BJ (cell line): ENCODE measurements at regions not wholly inside any gene's neighbourhood (a gene's known extent, or its start where the extent isn't known, plus 50 kb on each side); places are given as distances from the start of the nearest gene placed in this dataset.

Experiments used
- CTCF ChIA-PET: fragments of 350-600 bp; formaldehyde crosslinking; extraction: SDS; loops from one replicate; lab custom pipeline; 2021; ENCODE audit warnings: antibody characterized with exemption, inconsistent platforms; lab: Yijun Ruan, JAX
- POLR2A ChIA-PET: fragments of 300-600 bp; sonication (Branson Sonifier 250); formaldehyde crosslinking; extraction: SDS; loops from one replicate; lab custom pipeline; 2021; ENCODE audit warnings: antibody characterized with exemption; lab: Charles Lee
- DNase-seq: peaks from one replicate; pipeline ENCODE4 v3.0.0-alpha.2; 2011; ENCODE audit warnings: low read depth
- H3K27me3 ChIP-seq: 2 replicates; pipeline ENCODE4 v1.6.0; 2011; ENCODE audit warnings: low read length; ENCODE audit not compliant: control insufficient read depth, insufficient read depth
- H3K36me3 ChIP-seq: 2 replicates; pipeline ENCODE4 v1.5.1; 2011; ENCODE audit warnings: low read length; ENCODE audit not compliant: control insufficient read depth, insufficient read depth
- H3K4me3 ChIP-seq: 2 replicates; pipeline ENCODE4 v1.5.1; 2011; ENCODE audit warnings: low read depth, mild to moderate bottlenecking, control low read depth, low read length
- TF ChIP-seq, protein P1 (sequence below): IDR thresholded peaks from 2 replicates; pipeline ENCODE4 v1.5.1; 2011; ENCODE audit warnings: low read depth, mild to moderate bottlenecking, control low read depth, inconsistent platforms, low read length, moderate library complexity; ENCODE audit not compliant: insufficient read depth

DNA sequence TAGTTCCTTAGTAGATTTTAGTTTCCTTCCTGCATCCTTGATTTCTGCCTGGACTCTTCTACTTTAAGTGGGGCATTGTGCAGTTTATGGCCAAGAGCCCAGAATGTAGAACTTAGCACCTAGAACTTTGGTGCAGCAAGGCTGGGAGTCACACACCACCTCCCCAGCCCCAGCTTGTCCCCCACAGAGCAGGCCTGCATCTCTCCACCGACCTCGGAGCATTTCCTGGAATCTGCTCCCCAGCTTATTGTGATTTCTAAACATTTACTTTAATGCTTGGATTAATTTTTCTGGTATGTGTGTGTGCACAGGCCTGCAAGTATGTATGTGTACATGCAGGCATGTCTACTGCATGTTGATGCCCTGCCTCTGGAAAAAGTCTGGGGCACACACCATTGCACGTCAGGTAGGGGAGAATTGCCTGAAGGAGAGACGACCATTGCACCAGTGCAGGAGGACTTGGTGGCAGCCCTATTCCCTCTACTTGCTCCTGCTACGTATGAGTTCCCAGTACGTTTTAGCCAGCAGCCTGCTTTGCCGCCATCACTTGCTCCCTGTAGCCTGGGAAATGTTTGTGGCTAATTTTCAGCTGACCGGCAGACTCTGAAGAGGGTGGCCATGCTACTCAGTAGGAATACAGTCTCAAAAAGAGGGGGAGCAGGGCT is 419.9 kb upstream of the HS6ST1 start:
- TF ChIP-seq, protein P1, sequence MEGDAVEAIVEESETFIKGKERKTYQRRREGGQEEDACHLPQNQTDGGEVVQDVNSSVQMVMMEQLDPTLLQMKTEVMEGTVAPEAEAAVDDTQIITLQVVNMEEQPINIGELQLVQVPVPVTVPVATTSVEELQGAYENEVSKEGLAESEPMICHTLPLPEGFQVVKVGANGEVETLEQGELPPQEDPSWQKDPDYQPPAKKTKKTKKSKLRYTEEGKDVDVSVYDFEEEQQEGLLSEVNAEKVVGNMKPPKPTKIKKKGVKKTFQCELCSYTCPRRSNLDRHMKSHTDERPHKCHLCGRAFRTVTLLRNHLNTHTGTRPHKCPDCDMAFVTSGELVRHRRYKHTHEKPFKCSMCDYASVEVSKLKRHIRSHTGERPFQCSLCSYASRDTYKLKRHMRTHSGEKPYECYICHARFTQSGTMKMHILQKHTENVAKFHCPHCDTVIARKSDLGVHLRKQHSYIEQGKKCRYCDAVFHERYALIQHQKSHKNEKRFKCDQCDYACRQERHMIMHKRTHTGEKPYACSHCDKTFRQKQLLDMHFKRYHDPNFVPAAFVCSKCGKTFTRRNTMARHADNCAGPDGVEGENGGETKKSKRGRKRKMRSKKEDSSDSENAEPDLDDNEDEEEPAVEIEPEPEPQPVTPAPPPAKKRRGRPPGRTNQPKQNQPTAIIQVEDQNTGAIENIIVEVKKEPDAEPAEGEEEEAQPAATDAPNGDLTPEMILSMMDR, result no peak
- ChIA-PET CTCF (interaction anchor here (0.6 to 2.1 kb wide), 6 partner anchors 10 to 212 kb away, joined by 3 to 8 read pairs (median 4); no protein-coding TSS in a partner anchor), POLR2A (no interaction called here)
- no peak overlapping the region for H3K4me3 ChIP-seq
- no peak for DNase-seq
- 0 out of 2 replicates have a peak, but pooled peaks cover 3% of the 10 kb centered on the region for H3K27me3 ChIP-seq
- no peaks in the 10 kb centered on the region for H3K36me3 ChIP-seq

GRCh38 chr2:128742467-128742866 is 423.8 kb upstream of the HS6ST1 start:
- TF ChIP-seq, protein P1, result no peak
- CTCF ChIA-PET, result no interaction called here
- DNase-seq, result no peak
- POLR2A ChIA-PET, result no interaction called here
- H3K36me3 ChIP-seq, result no peaks in the 10 kb centered on the region
- no peak overlapping the region for H3K4me3 ChIP-seq
- H3K27me3 ChIP-seq, result 0 out of 2 replicates have a peak, but pooled peaks cover 3% of the 10 kb centered on the region

GRCh38 chr2:128745946-128746345 is 427.3 kb upstream of the HS6ST1 start:
- Histone ChIP-seq H3K4me3 (no peak overlapping the region), H3K27me3 (no peaks in the 10 kb centered on the region), H3K36me3 (no peaks in the 10 kb centered on the region)
- ChIA-PET POLR2A (no interaction called here), CTCF (interaction anchor here (0.7 to 3.8 kb wide), 4 partner anchors 9 to 865 kb away, joined by 3 to 19 read pairs (median 4); no protein-coding TSS in a partner anchor)
- DNase-seq, result no peak
- TF ChIP-seq, protein P1, result no peak

DNA sequence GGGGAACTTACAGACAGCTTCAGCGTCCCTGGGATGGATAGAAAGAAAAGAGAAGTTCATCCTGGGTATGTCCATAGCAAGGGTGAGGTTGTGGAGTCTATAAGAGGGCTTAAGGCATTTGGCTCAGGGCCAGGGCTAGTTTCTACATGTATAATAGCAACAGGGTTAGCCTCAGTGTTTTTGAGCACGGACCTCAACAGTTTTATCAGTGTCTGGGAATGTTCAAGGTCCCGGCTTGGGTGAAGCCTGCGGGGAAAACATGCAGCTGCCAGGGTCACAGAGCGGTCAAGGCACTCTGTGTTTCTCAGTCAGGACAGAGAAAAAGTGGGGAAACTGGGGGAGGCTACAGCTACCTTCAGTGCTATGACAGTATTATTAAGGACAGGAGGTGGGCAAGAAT is 427.7 kb upstream of the HS6ST1 start:
- Histone ChIP-seq H3K4me3 (no peak overlapping the region), H3K36me3 (no peaks in the 10 kb centered on the region), H3K27me3 (no peaks in the 10 kb centered on the region)
- POLR2A ChIA-PET, result no interaction called here
- TF ChIP-seq, protein P1, result no peak
- CTCF ChIA-PET, result interaction anchor here (0.7 to 3.8 kb wide), 3 partner anchors 9 to 865 kb away, joined by 3 to 19 read pairs (median 5); no protein-coding TSS in a partner anchor
- peak; percentile 26 for DNase-seq

GRCh38 chr2:128748336-128748735 is 429.7 kb upstream of the HS6ST1 start:
- TF ChIP-seq, protein P1, result no peak
- DNase-seq, result no peak
- H3K36me3 ChIP-seq, result no peaks in the 10 kb centered on the region
- H3K4me3 ChIP-seq, result no peak overlapping the region
- ChIA-PET POLR2A (no interaction called here), CTCF (interaction anchor here (0.7 to 2.9 kb wide), 3 partner anchors 10 to 184 kb away, joined by 3 to 18 read pairs (median 7); no protein-coding TSS in a partner anchor)
- H3K27me3 ChIP-seq, result no peaks in the 10 kb centered on the region
